Endothelial cell of umbilical vein (primary cell): ENCODE measurements at regions not wholly inside any gene's neighbourhood (a gene's known extent, or its start where the extent isn't known, plus 50 kb on each side); places are given as distances from the start of the nearest gene placed in this dataset.

Source experiments
- BruUV-seq: library from RNA; stranded (reverse); fragments of 400-500 nt; replicated peaks from 2 replicates; lab custom pipeline; 2021; lab: Mats Ljungman, UMichigan
- CTCF ChIA-PET: fragments of 300-600, 350-600 bp; sonication (Branson Sonifier 250); formaldehyde crosslinking; loops from one replicate; lab custom pipeline; 2021; ENCODE audit warnings: antibody characterized with exemption, inconsistent platforms; lab: Charles Lee
- POLR2A ChIA-PET: fragments of 300-600, 350-600 bp; sonication (Branson Sonifier 250); formaldehyde crosslinking; loops from one replicate; lab custom pipeline; 2021; ENCODE audit warnings: antibody characterized with exemption, inconsistent platforms; lab: Charles Lee
- DNase-seq: peaks from one replicate; pipeline ENCODE4 v3.0.0-alpha.2; 2011; ENCODE audit warnings: low read depth, low spot score
- FAIRE-seq: peaks from 2 replicates; lab custom pipeline; 2011; peaks lifted over from hg19 to GRCh38; lab: Jason Lieb, UNC
- H2AFZ ChIP-seq: 2 replicates; pipeline ENCODE4 v1.6.0; 2012; ENCODE audit warnings: low read depth, low read length, control low read depth, inconsistent platforms
- H3K27ac ChIP-seq: 2 replicates; pipeline ENCODE4 v1.5.1; 2011; ENCODE audit warnings: low read depth, mild to moderate bottlenecking, control low read depth, low read length, moderate library complexity; ENCODE audit not compliant: insufficient read depth
- H3K27me3 ChIP-seq, 2 experiments: 2 replicates each; pipeline versions ENCODE4 v1.6.0 to v1.6.1; 2011; ENCODE audit warnings: low read length in 2 of 2, mixed read lengths in 1 of 2; ENCODE audit not compliant: control insufficient read depth in 2 of 2, insufficient read depth in 2 of 2
- H3K36me3 ChIP-seq, 2 experiments: 2 replicates in 1 of 2; 3 replicates in 1 of 2; pipeline ENCODE4 v1.5.1; 2011; ENCODE audit warnings: low read length in 2 of 2, mild to moderate bottlenecking in 1 of 2, moderate library complexity in 1 of 2; ENCODE audit not compliant: control insufficient read depth in 2 of 2, insufficient read depth in 2 of 2; ENCODE audit errors: extremely low read depth in 1 of 2
- H3K4me1 ChIP-seq: 3 replicates; pipeline ENCODE4 v1.5.1; 2011; ENCODE audit warnings: mild to moderate bottlenecking, low read length; ENCODE audit not compliant: control insufficient read depth, insufficient read depth; ENCODE audit errors: extremely low read depth
- H3K4me2 ChIP-seq: 2 replicates; pipeline ENCODE4 v1.6.1; 2011; ENCODE audit warnings: low read length, control low read depth, mixed read lengths; ENCODE audit not compliant: insufficient read depth
- H3K4me3 ChIP-seq, 3 experiments: fragments of 200-600 bp in 1 of 3; sonication (generic), shearing (Covaris generic) in 1 of 3; replicated peaks in 1 of 3; 2 replicates each; pipeline ENCODE4 v1.5.1; 2011 to 2016; ENCODE audit warnings: control low read depth in 3 of 3, low read length in 3 of 3, mild to moderate bottlenecking in 2 of 3, inconsistent platforms in 1 of 3, low read depth in 1 of 3, moderate library complexity in 1 of 3; ENCODE audit not compliant: insufficient read depth in 1 of 3
- H3K79me2 ChIP-seq: 2 replicates; pipeline ENCODE4 v1.6.0; 2012; ENCODE audit warnings: low read length, inconsistent platforms; ENCODE audit not compliant: control insufficient read depth, insufficient read depth
- H3K9ac ChIP-seq: replicated peaks from 2 replicates; pipeline ENCODE3; 2011; ENCODE audit warnings: low read length, control low read depth; ENCODE audit not compliant: insufficient read depth; ENCODE audit errors: extremely low read depth
- H3K9me1 ChIP-seq: replicated peaks from 3 replicates; pipeline ENCODE4 v1.6.0; 2011; ENCODE audit warnings: mild to moderate bottlenecking, low read length; ENCODE audit not compliant: control insufficient read depth, insufficient read depth; ENCODE audit errors: extremely low read depth
- H3K9me3 ChIP-seq: replicated peaks from 2 replicates; pipeline ENCODE4 v1.5.1; 2012; ENCODE audit warnings: low read length, inconsistent platforms; ENCODE audit not compliant: control insufficient read depth, insufficient read depth
- H4K20me1 ChIP-seq: replicated peaks from 2 replicates; pipeline ENCODE3; 2011; ENCODE audit warnings: mild to moderate bottlenecking, low read length; ENCODE audit not compliant: control insufficient read depth, insufficient read depth; ENCODE audit errors: extremely low read depth
- EZH2 ChIP-seq: IDR thresholded peaks from 2 replicates; pipeline ENCODE4 v1.6.1; 2012; ENCODE audit warnings: borderline replicate concordance, low read depth, mild to moderate bottlenecking, moderate library complexity, low read length, inconsistent platforms; ENCODE audit not compliant: severe bottlenecking
- FOS ChIP-seq: IDR thresholded peaks from 2 replicates; pipeline ENCODE4 v1.6.1; 2011; ENCODE audit warnings: mild to moderate bottlenecking, low read length, moderate library complexity, borderline replicate concordance; ENCODE audit not compliant: insufficient read depth
- GATA2 ChIP-seq: IDR thresholded peaks from 2 replicates; pipeline ENCODE4 v1.7.0; 2011; ENCODE audit warnings: low read depth, mild to moderate bottlenecking, moderate library complexity, mixed read lengths, low read length; ENCODE audit not compliant: insufficient read length, insufficient read depth
- JUN ChIP-seq: IDR thresholded peaks from 2 replicates; pipeline ENCODE4 v1.6.1; 2011; ENCODE audit warnings: borderline replicate concordance, low read depth; ENCODE audit not compliant: insufficient read length, insufficient read depth
- MYC ChIP-seq: IDR thresholded peaks from one replicate; pipeline ENCODE4 v1.6.1; 2011; ENCODE audit warnings: mild to moderate bottlenecking, low read depth, low read length
- POLR2A ChIP-seq: IDR thresholded peaks from 2 replicates; pipeline ENCODE4 v1.6.1; 2012; ENCODE audit warnings: low read depth, mild to moderate bottlenecking, control low read depth, low read length
- POLR2AphosphoS5 ChIP-seq: IDR thresholded peaks from 2 replicates; pipeline ENCODE4 v1.6.1; 2012; ENCODE audit warnings: low read depth, mild to moderate bottlenecking, control low read depth, low read length, moderate library complexity; ENCODE audit not compliant: insufficient read depth
- dilution Hi-C: fragments of 300-500 bp; cut with MboI; formaldehyde crosslinking; loops from one replicate; pipeline ENCODE4 v1.15.0; 2019; ENCODE audit warnings: low sequenced_read_pairs; ENCODE audit not compliant: extremely low pct_ligation_motif_present
- intact Hi-C: fragments of 100-400 bp; cut with micrococcal nuclease; formaldehyde crosslinking; loops from one replicate; pipeline ENCODE4 v1.10.0; 2022
- TF ChIP-seq, protein P1 (sequence below), 2 donors: IDR thresholded peaks; 1 replicate in 1 of 2; 2 replicates in 1 of 2; pipeline ENCODE4 v1.5.1; 2011; ENCODE audit warnings: low read length in 2 of 2, mild to moderate bottlenecking in 2 of 2, moderate library complexity in 2 of 2, control low read depth in 1 of 2, inconsistent platforms in 1 of 2, low read depth in 1 of 2; ENCODE audit not compliant: insufficient read depth in 1 of 2; ENCODE audit errors: extremely low read depth in 1 of 2
- TF ChIP-seq, protein P2 (sequence below): IDR thresholded peaks from 2 replicates; pipeline ENCODE4 v1.6.1; 2011; ENCODE audit not compliant: insufficient read depth, insufficient read length

- no peaks in the 10 kb centered on the region for H3K36me3 ChIP-seq
- TF ChIP-seq GATA2 (no peak), MYC (no peak), EZH2 (no peak), FOS (no peak), POLR2AphosphoS5 (no peak), JUN (no peak), POLR2A (no peak)
- TF ChIP-seq, protein P1, sequence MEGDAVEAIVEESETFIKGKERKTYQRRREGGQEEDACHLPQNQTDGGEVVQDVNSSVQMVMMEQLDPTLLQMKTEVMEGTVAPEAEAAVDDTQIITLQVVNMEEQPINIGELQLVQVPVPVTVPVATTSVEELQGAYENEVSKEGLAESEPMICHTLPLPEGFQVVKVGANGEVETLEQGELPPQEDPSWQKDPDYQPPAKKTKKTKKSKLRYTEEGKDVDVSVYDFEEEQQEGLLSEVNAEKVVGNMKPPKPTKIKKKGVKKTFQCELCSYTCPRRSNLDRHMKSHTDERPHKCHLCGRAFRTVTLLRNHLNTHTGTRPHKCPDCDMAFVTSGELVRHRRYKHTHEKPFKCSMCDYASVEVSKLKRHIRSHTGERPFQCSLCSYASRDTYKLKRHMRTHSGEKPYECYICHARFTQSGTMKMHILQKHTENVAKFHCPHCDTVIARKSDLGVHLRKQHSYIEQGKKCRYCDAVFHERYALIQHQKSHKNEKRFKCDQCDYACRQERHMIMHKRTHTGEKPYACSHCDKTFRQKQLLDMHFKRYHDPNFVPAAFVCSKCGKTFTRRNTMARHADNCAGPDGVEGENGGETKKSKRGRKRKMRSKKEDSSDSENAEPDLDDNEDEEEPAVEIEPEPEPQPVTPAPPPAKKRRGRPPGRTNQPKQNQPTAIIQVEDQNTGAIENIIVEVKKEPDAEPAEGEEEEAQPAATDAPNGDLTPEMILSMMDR (IDR thresholded peaks at IDR 0.05; ENCODE audit: extremely low read depth in 1 of 2, insufficient read depth in 1 of 2, low read depth in 1 of 2, low read length in 2 of 2): no peak
- TF ChIP-seq, protein P2, sequence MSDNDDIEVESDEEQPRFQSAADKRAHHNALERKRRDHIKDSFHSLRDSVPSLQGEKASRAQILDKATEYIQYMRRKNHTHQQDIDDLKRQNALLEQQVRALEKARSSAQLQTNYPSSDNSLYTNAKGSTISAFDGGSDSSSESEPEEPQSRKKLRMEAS: no peak
- dilution Hi-C loops: no loop called here
- H3K27me3 ChIP-seq: no peaks in the 10 kb centered on the region
- ChIA-PET POLR2A (no interaction called here), CTCF (no interaction called here)
- no peak overlapping the region for H3K27ac ChIP-seq
- H4K20me1 ChIP-seq: no peaks in the 10 kb centered on the region
- H3K9me1 ChIP-seq: no peaks in the 10 kb centered on the region
- no peaks in the 10 kb centered on the region for H3K4me1 ChIP-seq
- DNase-seq: no peak
- no peaks in the 10 kb centered on the region for H3K79me2 ChIP-seq
- intact Hi-C loops: no loop called here
- peaks cover 2% of the 10 kb centered on the region for H3K9me3 ChIP-seq
- no peak overlapping the region for H2AFZ ChIP-seq
- no peak overlapping the region for H3K9ac ChIP-seq
- BruUV-seq: no TSS peak
- no peak overlapping the region for H3K4me2 ChIP-seq
- no peak overlapping the region for H3K4me3 ChIP-seq
- no peak for FAIRE-seq
Observed at GRCh38 chr3:18837137-18837755, 311.1 kb upstream of the KCNH8 start.
